ENCODE measurements at regions not wholly inside any gene's neighbourhood (a gene's known extent, or its start where the extent isn't known, plus 50 kb on each side); places are given as distances from the start of the nearest gene placed in this dataset.
"Not testable (repeated sequence)": the region's sequence is repeated elsewhere in the genome, so short reads cannot be mapped to it uniquely, and the experiment has no call there.

DNA sequence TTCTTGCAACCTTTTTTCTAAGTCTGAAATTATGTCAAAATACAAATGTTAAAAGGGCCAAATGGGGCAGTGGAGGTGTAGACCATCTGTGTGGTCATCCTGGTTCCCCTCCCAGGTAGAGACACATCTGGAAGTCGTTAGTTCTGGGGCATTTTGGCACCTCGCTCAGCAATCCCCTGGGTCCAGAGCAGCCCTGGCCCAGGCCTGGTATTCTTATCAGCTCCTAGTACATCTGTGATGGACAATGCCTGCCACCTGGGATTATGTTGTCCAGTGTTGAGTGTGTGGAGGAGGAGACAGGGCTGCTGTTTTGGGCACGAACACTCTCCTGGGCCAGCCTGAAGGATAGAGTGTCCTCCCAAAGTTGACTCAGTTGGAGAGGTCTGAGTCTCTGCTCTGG is 74.8 kb downstream of the GADD45G start:
- no peak overlapping the region for H3K27ac ChIP-seq (ENCODE audit: low read depth, low read length)
- DNase-seq (ENCODE audit: low read depth in 4 of 6, low spot score in 6 of 6) = no peak
- H3K4me1 ChIP-seq (ENCODE audit: control insufficient read depth, insufficient read depth, low read length) = peaks cover 52% of the 10 kb centered on the region
- H3K9me3 ChIP-seq (ENCODE audit: control insufficient read depth, insufficient read depth, low read length) = no peaks in the 10 kb centered on the region
- H3K27me3 ChIP-seq (ENCODE audit: control insufficient read depth, insufficient read depth, low read length) = peaks cover 3% of the 10 kb centered on the region
- no peak overlapping the region for H3K4me3 ChIP-seq (ENCODE audit: low read depth, low read length)
- WGBS (ENCODE audit: insufficient coverage) = 74% methylated on average over 3 of the region's 3 CpGs
- no peaks in the 10 kb centered on the region for H3K36me3 ChIP-seq (ENCODE audit: control insufficient read depth, insufficient read depth, low read length)

DNA sequence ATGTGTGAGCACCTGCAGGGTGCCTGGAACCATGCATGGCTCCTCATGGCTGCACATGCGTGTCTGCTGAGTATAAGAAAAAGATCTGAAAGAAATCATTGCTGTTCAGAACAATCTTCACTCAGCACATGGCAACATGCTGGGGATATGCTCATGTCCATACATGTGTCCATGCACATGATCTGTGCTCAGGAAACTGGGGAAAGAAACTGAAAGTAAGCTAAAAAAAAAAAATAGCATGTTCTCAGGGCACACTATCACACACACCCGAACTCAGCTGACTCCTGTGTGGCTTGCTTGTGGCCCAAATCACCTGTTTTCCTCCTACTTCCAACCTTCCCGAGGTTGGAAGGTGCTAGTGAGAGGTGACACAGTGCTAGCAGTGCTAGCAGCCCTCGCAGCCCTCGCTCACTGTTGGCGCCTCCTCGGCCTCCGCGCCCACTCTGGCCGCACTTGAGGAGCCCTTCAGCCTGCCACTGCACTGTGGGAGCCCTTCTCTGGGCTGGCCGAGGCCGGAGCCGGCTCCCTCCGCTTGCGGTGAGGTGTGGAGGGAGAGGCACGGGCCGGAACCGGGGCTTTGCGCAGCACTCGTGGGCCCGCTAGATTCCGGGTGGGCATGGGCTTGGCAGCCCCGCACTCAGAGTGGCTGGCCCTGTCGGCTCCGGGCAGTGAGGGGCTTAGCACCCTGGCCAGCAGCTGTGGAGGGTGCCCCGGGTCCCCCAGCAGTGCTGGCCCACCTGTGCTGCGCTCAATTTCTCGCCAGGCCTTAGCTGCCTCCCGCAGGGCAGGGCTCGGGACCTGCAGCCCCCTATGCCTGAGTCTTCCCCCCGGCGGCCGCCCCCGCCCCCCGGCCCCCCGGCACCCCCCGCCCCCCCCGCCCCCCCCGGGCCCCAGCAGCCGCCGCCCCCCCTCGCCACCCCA is 76.0 kb downstream of the GADD45G start:
- H3K27me3 ChIP-seq (ENCODE audit: control insufficient read depth, insufficient read depth, low read length) = peaks cover 5% of the 10 kb centered on the region
- WGBS (ENCODE audit: insufficient coverage) = 97% methylated on average over 26 of the region's 42 CpGs
- H3K4me1 ChIP-seq (ENCODE audit: control insufficient read depth, insufficient read depth, low read length) = peaks cover 51% of the 10 kb centered on the region
- DNase-seq (ENCODE audit: low read depth in 4 of 6, low spot score in 6 of 6) = no peak
- H3K36me3 ChIP-seq (ENCODE audit: control insufficient read depth, insufficient read depth, low read length) = no peaks in the 10 kb centered on the region
- no peaks in the 10 kb centered on the region for H3K9me3 ChIP-seq (ENCODE audit: control insufficient read depth, insufficient read depth, low read length)
- no peak overlapping the region for H3K27ac ChIP-seq (ENCODE audit: low read depth, low read length)
- H3K4me3 ChIP-seq (ENCODE audit: low read depth, low read length) = no peak overlapping the region

DNA sequence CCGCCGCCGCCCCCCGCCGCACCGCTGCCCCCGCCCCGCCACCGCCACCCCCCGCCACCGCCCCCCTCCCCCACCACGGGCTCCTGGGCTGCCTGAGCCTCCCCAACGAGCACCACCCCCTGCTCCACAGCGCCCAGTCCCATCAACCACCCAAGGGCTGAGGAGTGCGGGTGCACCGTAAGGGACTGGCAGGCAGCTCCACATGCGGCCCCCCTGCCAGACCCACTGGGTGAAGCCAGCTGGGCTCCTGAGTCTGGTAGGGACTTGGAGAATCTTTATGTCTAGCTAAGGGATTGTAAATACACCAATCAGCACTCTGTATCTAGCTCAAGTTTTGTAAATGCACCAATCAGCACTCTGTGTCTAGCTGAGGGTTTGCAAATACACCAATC is 76.7 kb downstream of the GADD45G start:
- H3K4me3 ChIP-seq (ENCODE audit: low read depth, low read length); H3K36me3 ChIP-seq (ENCODE audit: control insufficient read depth, insufficient read depth, low read length); H3K9me3 ChIP-seq (ENCODE audit: control insufficient read depth, insufficient read depth, low read length); H3K27me3 ChIP-seq (ENCODE audit: control insufficient read depth, insufficient read depth, low read length); H3K27ac ChIP-seq (ENCODE audit: low read depth, low read length); DNase-seq (ENCODE audit: low read depth in 4 of 6, low spot score in 6 of 6): not testable (repeated sequence)
- H3K4me1 ChIP-seq (ENCODE audit: control insufficient read depth, insufficient read depth, low read length) = peaks cover 45% of the 10 kb centered on the region
- 100% methylated on average over 2 of the region's 17 CpGs for WGBS (ENCODE audit: insufficient coverage)

DNA sequence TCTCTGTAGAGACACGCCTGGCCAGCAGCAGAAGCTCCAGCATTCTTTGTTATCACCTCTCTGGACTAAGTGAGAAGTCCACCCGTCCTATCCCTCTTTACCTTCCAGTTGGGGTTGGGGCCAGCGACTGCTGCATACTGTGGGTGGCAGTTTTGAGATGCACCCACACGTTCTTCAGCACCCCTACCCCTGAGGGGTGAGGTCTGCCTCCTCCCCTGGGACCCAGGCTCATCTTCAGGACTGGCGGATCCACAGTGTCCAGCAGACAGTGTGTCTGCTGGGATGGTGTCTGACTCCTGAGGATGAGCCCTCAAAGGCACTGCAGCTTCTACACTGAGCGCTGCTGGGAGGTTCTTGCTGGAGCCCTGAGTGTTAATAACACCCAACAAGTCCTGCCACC is 78.8 kb downstream of the GADD45G start:
- H3K4me3 ChIP-seq (ENCODE audit: low read depth, low read length) = no peak overlapping the region
- no peak for DNase-seq (ENCODE audit: low read depth in 4 of 6, low spot score in 6 of 6)
- 100% methylated on average over 1 of the region's 6 CpGs for WGBS (ENCODE audit: insufficient coverage)
- no peaks in the 10 kb centered on the region for H3K9me3 ChIP-seq (ENCODE audit: control insufficient read depth, insufficient read depth, low read length)
- H3K4me1 ChIP-seq (ENCODE audit: control insufficient read depth, insufficient read depth, low read length) = peaks cover 30% of the 10 kb centered on the region
- peaks cover 5% of the 10 kb centered on the region for H3K27me3 ChIP-seq (ENCODE audit: control insufficient read depth, insufficient read depth, low read length)
- no peak overlapping the region for H3K27ac ChIP-seq (ENCODE audit: low read depth, low read length)
- H3K36me3 ChIP-seq (ENCODE audit: control insufficient read depth, insufficient read depth, low read length) = no peaks in the 10 kb centered on the region

DNA sequence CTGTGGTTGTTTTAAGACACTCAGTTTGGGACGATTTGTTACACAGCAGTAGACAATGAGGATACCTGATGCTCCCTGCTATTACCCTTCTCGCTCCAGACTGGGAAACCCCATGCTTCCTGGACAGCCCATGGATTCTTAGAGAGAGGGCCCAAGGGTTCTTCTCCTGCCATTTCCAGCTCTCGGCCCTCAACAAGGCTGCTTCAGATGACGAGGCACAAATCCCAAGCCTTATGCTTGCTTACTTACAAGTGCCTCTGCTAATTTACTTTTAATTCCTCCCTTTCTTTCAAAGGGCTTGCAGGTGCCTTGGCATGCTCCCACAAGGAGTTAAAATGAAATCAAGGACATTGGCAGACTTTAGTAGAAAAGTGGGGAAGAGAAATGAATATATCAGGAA is 79.4 kb downstream of the GADD45G start:
- peaks cover 25% of the 10 kb centered on the region for H3K4me1 ChIP-seq (ENCODE audit: control insufficient read depth, insufficient read depth, low read length)
- H3K4me3 ChIP-seq (ENCODE audit: low read depth, low read length) = no peak overlapping the region
- peaks cover 5% of the 10 kb centered on the region for H3K27me3 ChIP-seq (ENCODE audit: control insufficient read depth, insufficient read depth, low read length)
- H3K27ac ChIP-seq (ENCODE audit: low read depth, low read length) = no peak overlapping the region
- H3K36me3 ChIP-seq (ENCODE audit: control insufficient read depth, insufficient read depth, low read length) = no peaks in the 10 kb centered on the region
- H3K9me3 ChIP-seq (ENCODE audit: control insufficient read depth, insufficient read depth, low read length) = no peaks in the 10 kb centered on the region
- WGBS (ENCODE audit: insufficient coverage) = 57% methylated on average over 4 of the region's 4 CpGs
- no peak for DNase-seq (ENCODE audit: low read depth in 4 of 6, low spot score in 6 of 6)

DNA sequence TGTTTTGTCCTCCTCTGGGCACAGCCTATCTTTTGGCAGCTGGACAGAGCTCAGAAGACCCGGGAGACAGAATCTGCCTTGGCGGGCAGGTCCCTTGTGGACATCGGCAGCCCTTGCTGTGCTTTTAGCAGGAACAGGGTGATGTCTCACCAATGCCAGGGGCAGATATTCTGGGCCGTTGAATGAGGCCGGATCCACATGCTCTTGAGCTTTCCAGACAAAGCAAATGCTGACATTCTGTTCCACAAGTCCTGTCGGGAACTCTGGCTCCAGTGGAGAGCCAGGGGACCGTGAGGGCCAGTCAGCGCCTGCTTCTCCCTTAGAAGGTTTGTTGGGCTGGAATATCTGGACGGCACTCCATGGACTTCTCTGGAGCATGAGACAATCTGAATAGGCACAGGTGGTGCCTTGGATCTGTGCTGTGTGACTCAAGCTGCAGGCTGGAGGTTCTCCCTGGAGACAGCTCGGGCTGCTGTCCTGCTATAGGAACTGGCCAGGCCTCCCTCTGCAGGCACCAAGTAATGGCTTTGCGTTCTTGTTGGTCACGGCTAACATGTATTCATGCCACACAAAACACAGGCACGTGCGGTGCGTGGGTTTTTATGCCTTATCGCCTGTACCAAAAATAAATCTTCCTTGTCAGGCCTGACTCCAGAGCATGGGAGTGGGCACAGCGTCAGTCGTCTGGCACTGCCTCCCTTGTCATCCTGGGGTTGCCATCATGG is 80.3 kb downstream of the GADD45G start:
- 45% methylated on average over 18 of the region's 18 CpGs for whole genome bisulfite sequencing (ENCODE audit: insufficient coverage)
- no peaks in the 10 kb centered on the region for H3K9me3 ChIP-seq (ENCODE audit: control insufficient read depth, insufficient read depth, low read length)
- H3K27ac ChIP-seq (ENCODE audit: low read depth, low read length) = no peak overlapping the region
- peaks cover 25% of the 10 kb centered on the region for H3K4me1 ChIP-seq (ENCODE audit: control insufficient read depth, insufficient read depth, low read length)
- H3K36me3 ChIP-seq (ENCODE audit: control insufficient read depth, insufficient read depth, low read length) = no peaks in the 10 kb centered on the region
- no peak overlapping the region for H3K4me3 ChIP-seq (ENCODE audit: low read depth, low read length)
- H3K27me3 ChIP-seq (ENCODE audit: control insufficient read depth, insufficient read depth, low read length) = peaks cover 5% of the 10 kb centered on the region
- DNase-seq (ENCODE audit: low read depth in 4 of 6, low spot score in 6 of 6) = peak in 1 of 6 donors; percentile 41

DNA sequence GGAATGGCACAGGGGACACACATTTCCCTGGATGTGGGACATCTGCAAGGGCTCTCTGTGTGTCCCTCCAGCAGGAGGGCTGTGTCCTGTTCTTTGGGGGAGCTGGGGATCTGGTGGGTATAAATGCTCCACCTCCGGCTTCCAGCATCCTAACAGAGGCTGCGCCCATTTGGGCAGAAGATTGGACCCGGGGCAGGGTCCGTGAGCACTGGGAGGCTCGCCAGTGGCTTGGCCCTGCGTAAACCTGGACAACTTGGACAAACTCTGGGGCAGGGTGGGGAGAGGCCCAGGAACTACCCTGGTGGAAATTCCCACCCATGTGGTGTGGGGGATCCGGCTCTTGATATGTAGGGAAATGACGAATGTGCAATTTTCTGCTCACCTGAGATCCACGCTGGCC is 80.9 kb downstream of the GADD45G start:
- Histone ChIP-seq H3K4me1 (ENCODE audit: control insufficient read depth, insufficient read depth, low read length) (peaks cover 25% of the 10 kb centered on the region), H3K4me3 (ENCODE audit: low read depth, low read length) (no peak overlapping the region), H3K27ac (ENCODE audit: low read depth, low read length) (no peak overlapping the region), H3K36me3 (ENCODE audit: control insufficient read depth, insufficient read depth, low read length) (no peaks in the 10 kb centered on the region), H3K27me3 (ENCODE audit: control insufficient read depth, insufficient read depth, low read length) (peaks cover 5% of the 10 kb centered on the region), H3K9me3 (ENCODE audit: control insufficient read depth, insufficient read depth, low read length) (no peaks in the 10 kb centered on the region)
- no peak for DNase-seq (ENCODE audit: low read depth in 4 of 6, low spot score in 6 of 6)
- WGBS (ENCODE audit: insufficient coverage) = 95% methylated on average over 8 of the region's 9 CpGs

DNA sequence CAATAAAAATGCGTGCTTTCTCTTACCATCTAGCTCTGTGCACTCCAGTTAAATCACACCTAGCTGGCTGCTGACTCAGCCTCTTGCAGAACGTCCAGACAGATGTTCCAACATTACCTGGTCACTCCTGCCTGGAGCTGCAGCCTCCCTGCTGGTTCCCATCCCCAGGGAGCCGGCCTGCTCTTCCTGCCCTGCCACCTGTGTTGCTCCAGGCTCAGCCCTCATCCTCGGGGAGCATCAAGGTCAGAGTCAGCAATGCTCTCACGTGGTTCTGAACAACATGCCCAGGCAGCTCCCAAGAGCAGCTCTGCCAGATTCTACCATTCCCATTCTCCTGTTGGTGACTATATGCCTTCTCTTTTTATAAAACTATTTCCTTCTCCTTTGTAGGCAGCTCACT is 81.3 kb downstream of the GADD45G start:
- H3K4me3 ChIP-seq (ENCODE audit: low read depth, low read length) = no peak overlapping the region
- no peaks in the 10 kb centered on the region for H3K36me3 ChIP-seq (ENCODE audit: control insufficient read depth, insufficient read depth, low read length)
- peaks cover 5% of the 10 kb centered on the region for H3K27me3 ChIP-seq (ENCODE audit: control insufficient read depth, insufficient read depth, low read length)
- H3K4me1 ChIP-seq (ENCODE audit: control insufficient read depth, insufficient read depth, low read length) = peaks cover 25% of the 10 kb centered on the region
- 80% methylated on average over 4 of the region's 5 CpGs for WGBS (ENCODE audit: insufficient coverage)
- no peaks in the 10 kb centered on the region for H3K9me3 ChIP-seq (ENCODE audit: control insufficient read depth, insufficient read depth, low read length)
- DNase-seq (ENCODE audit: low read depth in 4 of 6, low spot score in 6 of 6) = peak in 1 of 6 donors; percentile 49
- H3K27ac ChIP-seq (ENCODE audit: low read depth, low read length) = no peak overlapping the region

DNA sequence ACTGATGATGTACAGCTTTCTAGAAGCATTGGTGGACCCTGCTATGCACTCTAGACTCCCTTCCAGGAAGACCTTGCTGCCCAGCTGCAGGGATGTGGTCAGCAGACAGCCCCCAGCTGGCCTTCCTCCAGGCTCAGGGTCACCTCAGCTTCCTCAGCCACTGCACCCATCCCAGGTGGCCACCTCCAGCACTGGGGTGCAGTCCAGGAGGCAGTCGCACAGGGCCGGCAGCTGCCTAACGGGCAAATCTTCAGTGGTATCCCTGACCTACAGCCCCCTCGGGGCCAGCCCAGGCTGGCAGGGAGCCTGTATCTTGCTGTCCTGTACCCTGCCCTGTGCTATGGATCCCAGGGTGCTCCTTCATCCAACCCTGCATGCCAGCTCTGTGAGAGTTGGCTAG is 81.8 kb downstream of the GADD45G start:
- Histone ChIP-seq H3K27ac (ENCODE audit: low read depth, low read length) (no peak overlapping the region), H3K4me1 (ENCODE audit: control insufficient read depth, insufficient read depth, low read length) (peaks cover 25% of the 10 kb centered on the region), H3K9me3 (ENCODE audit: control insufficient read depth, insufficient read depth, low read length) (no peaks in the 10 kb centered on the region), H3K4me3 (ENCODE audit: low read depth, low read length) (no peak overlapping the region), H3K36me3 (ENCODE audit: control insufficient read depth, insufficient read depth, low read length) (no peaks in the 10 kb centered on the region), H3K27me3 (ENCODE audit: control insufficient read depth, insufficient read depth, low read length) (peaks cover 5% of the 10 kb centered on the region)
- 87% methylated on average over 4 of the region's 4 CpGs for WGBS (ENCODE audit: insufficient coverage)
- DNase-seq (ENCODE audit: low read depth in 4 of 6, low spot score in 6 of 6) = no peak

DNA sequence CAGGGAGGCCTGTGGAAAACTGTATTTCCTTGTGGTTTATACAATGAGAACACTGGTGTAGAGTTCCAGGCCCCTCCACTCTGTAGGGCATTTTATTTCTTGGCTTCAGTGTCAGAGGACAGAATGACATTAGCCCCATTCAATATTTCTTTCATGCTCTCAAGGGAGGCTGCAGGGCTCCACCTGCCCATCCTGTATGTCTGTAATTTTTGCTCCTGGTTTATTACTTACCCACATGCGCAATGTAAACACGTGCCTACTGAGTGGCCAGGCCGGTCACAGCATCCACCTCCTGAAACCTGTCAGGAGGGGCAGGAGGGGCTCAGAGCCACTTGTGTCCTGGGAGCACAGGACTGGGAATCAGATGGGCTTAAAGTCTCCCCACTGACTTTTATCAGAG is 82.4 kb downstream of the GADD45G start:
- Histone ChIP-seq H3K27ac (ENCODE audit: low read depth, low read length) (no peak overlapping the region), H3K9me3 (ENCODE audit: control insufficient read depth, insufficient read depth, low read length) (no peaks in the 10 kb centered on the region), H3K36me3 (ENCODE audit: control insufficient read depth, insufficient read depth, low read length) (no peaks in the 10 kb centered on the region), H3K4me1 (ENCODE audit: control insufficient read depth, insufficient read depth, low read length) (peaks cover 25% of the 10 kb centered on the region), H3K4me3 (ENCODE audit: low read depth, low read length) (no peak overlapping the region), H3K27me3 (ENCODE audit: control insufficient read depth, insufficient read depth, low read length) (peaks cover 5% of the 10 kb centered on the region)
- DNase-seq (ENCODE audit: low read depth in 4 of 6, low spot score in 6 of 6) = no peak
- WGBS (ENCODE audit: insufficient coverage) = 71% methylated on average over 3 of the region's 3 CpGs
